Panc1 (cell line): ENCODE measurements at regions not wholly inside any gene's neighbourhood (a gene's known extent, or its start where the extent isn't known, plus 50 kb on each side); places are given as distances from the start of the nearest gene placed in this dataset.

Experiments used
- CTCF ChIP-seq: fragments of 450-650 bp; IDR thresholded peaks from 2 replicates; pipeline ENCODE4 v1.5.1; 2017; ENCODE audit warnings: mild to moderate bottlenecking
- POLR2AphosphoS5 ChIP-seq: IDR thresholded peaks from 2 replicates; pipeline ENCODE4 v1.6.1; 2012; ENCODE audit warnings: mild to moderate bottlenecking, low read depth, low read length, moderate library complexity
- REST ChIP-seq, 2 experiments: IDR thresholded peaks; 2 replicates each; pipeline ENCODE4 v1.6.1; 2011 to 2012; ENCODE audit warnings: low read depth in 2 of 2, control low read depth in 1 of 2, low read length in 1 of 2, mild to moderate bottlenecking in 1 of 2, moderate library complexity in 1 of 2; ENCODE audit not compliant: insufficient read depth in 1 of 2
- SIN3A ChIP-seq: IDR thresholded peaks from 2 replicates; pipeline ENCODE4 v1.6.1; 2012; ENCODE audit warnings: low read depth, mild to moderate bottlenecking, low read length, moderate library complexity, borderline replicate concordance; ENCODE audit not compliant: insufficient read depth
- TCF7L2 ChIP-seq: IDR thresholded peaks from 2 replicates; pipeline ENCODE4 v1.6.1; 2011; ENCODE audit warnings: mild to moderate bottlenecking, low read depth, low read length, inconsistent platforms

GRCh38 chr4:149176039-149176438 is 639.6 kb downstream of the IQCM start:
- no peak for TF ChIP-seq CTCF
- no peak for TF ChIP-seq REST (IDR thresholded peaks at IDR 0.05; ENCODE audit: insufficient read depth in 1 of 2, low read depth in 2 of 2, low read length in 1 of 2)
- TF ChIP-seq SIN3A: no peak
- TF ChIP-seq POLR2AphosphoS5: no peak
- no peak for TF ChIP-seq TCF7L2
